ENCODE measurements at regions not wholly inside any gene's neighbourhood (a gene's known extent, or its start where the extent isn't known, plus 50 kb on each side); places are given as distances from the start of the nearest gene placed in this dataset.

DNA sequence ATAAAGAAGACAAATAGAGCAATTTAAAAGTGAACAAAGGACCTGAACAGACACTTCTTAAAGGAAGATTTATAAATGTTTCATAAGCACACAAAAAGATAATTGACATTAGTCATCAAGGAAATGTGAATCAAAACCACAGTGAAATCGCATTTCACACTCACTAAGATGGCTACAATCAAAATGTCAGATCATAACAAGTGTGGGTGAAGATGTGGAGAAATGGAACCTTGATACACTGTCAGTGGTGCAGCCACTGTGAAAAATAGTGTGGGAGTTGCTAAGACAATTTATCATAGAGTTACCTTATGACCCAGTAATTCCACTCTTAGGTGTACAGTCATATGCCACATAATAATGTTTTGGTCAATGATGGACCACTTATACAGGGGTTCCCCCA lies 54.5 kb upstream of the HTR4 start:
- Mint-ChIP-seq H3K27ac (no peak overlapping the region), H3K36me3 (no peaks in the 10 kb centered on the region), H3K4me1 (no peaks in the 10 kb centered on the region), H3K9me3 (no peaks in the 10 kb centered on the region), H3K4me3 (no peak overlapping the region), H3K27me3 (peaks cover 15 to 27% of the 10 kb centered on the region in 2 donors)
- DNase-seq: no peak
- ATAC-seq (replicated peaks): peak; percentile 34 to 61

DNA sequence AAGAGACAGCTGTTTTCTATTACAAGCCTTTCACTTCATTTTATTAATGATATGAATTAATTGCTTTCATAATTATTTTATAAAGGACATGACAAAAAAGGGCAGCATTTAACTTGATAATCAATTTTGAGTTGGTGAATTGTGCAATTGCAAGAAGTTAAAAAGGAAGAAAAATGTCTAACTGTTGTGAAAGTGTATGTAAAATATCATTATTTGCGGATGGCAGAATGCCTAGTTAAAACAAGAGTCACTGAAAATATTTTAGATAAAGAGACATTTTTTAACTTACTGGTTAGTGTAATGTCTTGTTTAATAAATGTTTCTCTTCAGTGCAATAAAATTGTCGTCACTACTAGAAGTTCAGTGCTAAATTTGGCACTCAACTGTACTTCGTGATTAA lies 57.6 kb upstream of the HTR4 start:
- no peak overlapping the region for H3K27ac Mint-ChIP-seq
- no peaks in the 10 kb centered on the region for H3K36me3 Mint-ChIP-seq
- no peak overlapping the region for H3K4me3 Mint-ChIP-seq
- H3K9me3 Mint-ChIP-seq: peaks cover 0 to 6% of the 10 kb centered on the region in 2 donors
- peaks cover 13 to 24% of the 10 kb centered on the region in 2 donors for H3K27me3 Mint-ChIP-seq
- DNase-seq: no peak
- H3K4me1 Mint-ChIP-seq: no peaks in the 10 kb centered on the region
- ATAC-seq (replicated peaks): no peak

DNA sequence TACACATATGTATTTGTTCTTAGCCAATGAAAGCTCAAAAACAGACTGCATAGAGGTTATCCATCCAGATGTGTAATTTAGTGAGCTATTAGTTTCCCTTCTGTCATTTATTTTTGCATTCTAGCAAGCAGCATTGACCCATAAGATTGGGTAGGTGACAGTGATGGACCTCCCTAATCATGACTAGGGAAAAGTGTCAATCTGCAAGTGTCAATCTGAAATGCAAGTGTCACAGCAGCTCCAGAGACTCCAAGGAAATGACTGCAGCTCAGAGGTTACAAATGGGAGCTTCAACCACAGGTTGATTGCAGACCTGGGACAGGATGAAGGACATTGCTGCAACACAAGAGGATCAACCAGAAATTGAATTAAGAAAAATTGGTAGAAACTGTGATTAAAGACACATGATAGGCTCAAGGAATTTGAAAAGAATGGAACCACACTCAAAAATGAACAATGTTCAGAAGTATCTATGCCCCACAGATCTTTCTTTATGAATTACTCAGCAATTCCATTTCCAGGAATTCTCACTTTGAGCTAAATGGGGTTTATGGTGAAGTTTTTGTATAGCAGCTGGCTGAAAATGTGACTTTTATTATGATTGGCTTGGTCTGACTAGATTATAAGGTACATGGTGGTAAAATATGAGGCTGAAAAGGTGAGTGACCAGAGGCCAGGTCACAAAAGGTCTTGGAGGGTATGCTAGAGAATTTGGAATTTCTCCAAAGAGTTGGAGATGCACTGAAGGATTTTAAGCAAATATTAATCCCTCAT lies 59.6 kb upstream of the HTR4 start:
- H3K36me3 Mint-ChIP-seq: no peaks in the 10 kb centered on the region
- peaks cover 0 to 6% of the 10 kb centered on the region in 2 donors for H3K9me3 Mint-ChIP-seq
- peaks cover 18 to 32% of the 10 kb centered on the region in 2 donors for H3K27me3 Mint-ChIP-seq
- no peak overlapping the region for H3K27ac Mint-ChIP-seq
- ATAC-seq (replicated peaks) (no peak), DNase-seq (no peak)
- H3K4me3 Mint-ChIP-seq: no peak overlapping the region
- no peaks in the 10 kb centered on the region for H3K4me1 Mint-ChIP-seq

GRCh38 chr5:148716716-148717115 lies 62.4 kb upstream of the HTR4 start:
- ATAC-seq (replicated peaks): no peak
- peaks cover 0 to 6% of the 10 kb centered on the region in 2 donors for H3K9me3 Mint-ChIP-seq
- H3K36me3 Mint-ChIP-seq: no peaks in the 10 kb centered on the region
- H3K27me3 Mint-ChIP-seq: peaks cover 21 to 28% of the 10 kb centered on the region in 2 donors
- DNase-seq: no peak
- no peak overlapping the region for H3K4me3 Mint-ChIP-seq
- H3K4me1 Mint-ChIP-seq: no peaks in the 10 kb centered on the region
- no peak overlapping the region for H3K27ac Mint-ChIP-seq

- H3K9me3 Mint-ChIP-seq: peaks cover 0 to 6% of the 10 kb centered on the region in 2 donors
- no peak overlapping the region for H3K27ac Mint-ChIP-seq
- no peak overlapping the region for H3K4me3 Mint-ChIP-seq
- DNase-seq: no peak
- peaks cover 19 to 25% of the 10 kb centered on the region in 2 donors for H3K27me3 Mint-ChIP-seq
- ATAC-seq (replicated peaks): no peak
- H3K4me1 Mint-ChIP-seq: no peaks in the 10 kb centered on the region
- H3K36me3 Mint-ChIP-seq: no peaks in the 10 kb centered on the region
These were observed 63.3 kb upstream of the HTR4 start for GRCh38 chr5:148717668-148718067.

GRCh38 chr5:148719605-148720004 lies 65.3 kb upstream of the HTR4 start:
- Mint-ChIP-seq H3K4me1 (no peaks in the 10 kb centered on the region), H3K27me3 (peaks cover 16 to 21% of the 10 kb centered on the region in 2 donors), H3K4me3 (no peak overlapping the region), H3K27ac (no peak overlapping the region), H3K36me3 (no peaks in the 10 kb centered on the region), H3K9me3 (peaks cover 0 to 6% of the 10 kb centered on the region in 2 donors)
- ATAC-seq (replicated peaks) (no peak), DNase-seq (no peak)

- no peak for ATAC-seq (replicated peaks)
- peaks cover 0 to 1% of the 10 kb centered on the region in 2 donors for H3K9me3 Mint-ChIP-seq
- peaks cover 10 to 14% of the 10 kb centered on the region in 2 donors for H3K27me3 Mint-ChIP-seq
- no peak for DNase-seq
- no peak overlapping the region for H3K27ac Mint-ChIP-seq
- no peaks in the 10 kb centered on the region for H3K4me1 Mint-ChIP-seq
- H3K4me3 Mint-ChIP-seq: no peak overlapping the region
- no peaks in the 10 kb centered on the region for H3K36me3 Mint-ChIP-seq
These were observed 65.9 kb upstream of the HTR4 start for GRCh38 chr5:148720257-148720656.

DNA sequence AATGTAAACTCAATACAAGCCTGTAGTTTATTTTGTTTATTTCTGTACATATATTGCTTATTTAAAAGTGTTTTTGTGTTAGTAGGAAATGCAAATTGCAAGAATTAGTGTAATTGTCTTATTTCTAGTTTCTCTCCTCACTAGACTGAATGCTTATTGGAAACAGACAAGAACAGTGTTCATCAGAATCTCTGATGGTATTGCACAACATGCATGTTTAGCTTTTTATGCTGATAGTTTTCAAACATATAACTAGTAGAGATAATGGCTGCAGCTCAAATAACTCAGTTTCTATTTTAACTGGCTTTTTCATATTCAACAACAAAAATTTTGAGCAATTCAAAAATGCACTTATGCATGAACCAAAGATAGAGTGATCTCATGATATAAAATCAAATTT lies 68.8 kb upstream of the HTR4 start:
- no peak for ATAC-seq (replicated peaks)
- DNase-seq: no peak
- H3K9me3 Mint-ChIP-seq: no peaks in the 10 kb centered on the region
- H3K4me1 Mint-ChIP-seq: no peaks in the 10 kb centered on the region
- no peak overlapping the region for H3K27ac Mint-ChIP-seq
- no peaks in the 10 kb centered on the region for H3K36me3 Mint-ChIP-seq
- H3K27me3 Mint-ChIP-seq: peaks cover 5% of the 10 kb centered on the region in 2 donors
- H3K4me3 Mint-ChIP-seq: no peak overlapping the region

DNA sequence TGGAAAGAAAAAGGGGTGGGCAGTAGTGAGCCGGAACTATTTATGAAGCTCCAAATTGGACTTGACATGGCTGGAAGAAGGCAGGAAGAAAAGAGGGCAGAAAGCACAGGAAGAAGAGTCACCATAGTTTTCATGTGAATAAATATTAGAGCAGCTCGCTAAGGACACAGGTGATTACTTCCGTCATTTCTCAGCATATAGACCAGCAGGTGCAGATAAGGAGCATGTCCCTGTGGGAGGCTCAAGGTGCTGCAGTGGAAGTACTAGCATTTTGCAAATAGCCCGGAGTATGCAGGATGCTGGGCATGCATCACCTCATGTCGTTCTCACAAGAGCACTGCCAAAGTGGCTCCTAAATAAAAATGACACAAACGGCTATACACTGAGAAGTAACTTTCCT lies 71.3 kb upstream of the HTR4 start:
- H3K9me3 Mint-ChIP-seq: no peaks in the 10 kb centered on the region

GRCh38 chr5:148729182-148729581 lies 74.9 kb upstream of the HTR4 start:
- Mint-ChIP-seq H3K4me3 (no peak overlapping the region), H3K36me3 (no peaks in the 10 kb centered on the region), H3K27me3 (peaks cover 0 to 7% of the 10 kb centered on the region in 2 donors), H3K4me1 (peaks cover 0 to 12% of the 10 kb centered on the region in 2 donors), H3K27ac (no peak overlapping the region), H3K9me3 (no peaks in the 10 kb centered on the region)
- no peak for ATAC-seq (replicated peaks)
- no peak for DNase-seq

More for the DNA sequence above, 71.3 kb upstream of the HTR4 start:
- H3K27ac Mint-ChIP-seq: no peak overlapping the region
- H3K27me3 Mint-ChIP-seq: no peaks in the 10 kb centered on the region
- H3K36me3 Mint-ChIP-seq: no peaks in the 10 kb centered on the region
- H3K4me1 Mint-ChIP-seq: no peaks in the 10 kb centered on the region
- ATAC-seq (replicated peaks) (no peak), DNase-seq (no peak)
- H3K4me3 Mint-ChIP-seq: no peak overlapping the region

DNA sequence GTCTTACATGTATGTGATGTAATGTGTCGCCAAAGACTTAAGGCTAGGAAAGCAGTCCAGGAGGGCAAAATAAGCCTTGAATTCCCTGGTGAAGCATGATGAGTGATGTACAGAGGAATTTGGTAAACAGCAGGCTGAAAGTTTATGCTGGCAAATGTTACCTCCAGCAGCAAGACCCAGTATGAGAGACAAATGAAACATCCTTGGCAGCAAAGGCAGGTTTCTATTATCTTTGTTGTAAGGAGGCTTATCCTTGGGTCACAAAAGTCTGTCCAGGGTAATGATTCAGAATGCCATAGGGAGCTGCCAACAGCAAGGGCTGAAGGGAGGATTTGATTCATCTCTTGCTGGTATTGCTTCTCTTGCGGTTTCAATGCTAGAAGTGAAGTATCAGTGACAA lies 75.9 kb upstream of the HTR4 start:
- no peak for DNase-seq
- ATAC-seq (replicated peaks): no peak
- H3K36me3 Mint-ChIP-seq: no peaks in the 10 kb centered on the region
- H3K27ac Mint-ChIP-seq: no peak overlapping the region
- H3K4me1 Mint-ChIP-seq: peaks cover 0 to 12% of the 10 kb centered on the region in 2 donors
- peaks cover 0 to 8% of the 10 kb centered on the region in 2 donors for H3K27me3 Mint-ChIP-seq
- H3K4me3 Mint-ChIP-seq: no peak overlapping the region
- H3K9me3 Mint-ChIP-seq: no peaks in the 10 kb centered on the region

DNA sequence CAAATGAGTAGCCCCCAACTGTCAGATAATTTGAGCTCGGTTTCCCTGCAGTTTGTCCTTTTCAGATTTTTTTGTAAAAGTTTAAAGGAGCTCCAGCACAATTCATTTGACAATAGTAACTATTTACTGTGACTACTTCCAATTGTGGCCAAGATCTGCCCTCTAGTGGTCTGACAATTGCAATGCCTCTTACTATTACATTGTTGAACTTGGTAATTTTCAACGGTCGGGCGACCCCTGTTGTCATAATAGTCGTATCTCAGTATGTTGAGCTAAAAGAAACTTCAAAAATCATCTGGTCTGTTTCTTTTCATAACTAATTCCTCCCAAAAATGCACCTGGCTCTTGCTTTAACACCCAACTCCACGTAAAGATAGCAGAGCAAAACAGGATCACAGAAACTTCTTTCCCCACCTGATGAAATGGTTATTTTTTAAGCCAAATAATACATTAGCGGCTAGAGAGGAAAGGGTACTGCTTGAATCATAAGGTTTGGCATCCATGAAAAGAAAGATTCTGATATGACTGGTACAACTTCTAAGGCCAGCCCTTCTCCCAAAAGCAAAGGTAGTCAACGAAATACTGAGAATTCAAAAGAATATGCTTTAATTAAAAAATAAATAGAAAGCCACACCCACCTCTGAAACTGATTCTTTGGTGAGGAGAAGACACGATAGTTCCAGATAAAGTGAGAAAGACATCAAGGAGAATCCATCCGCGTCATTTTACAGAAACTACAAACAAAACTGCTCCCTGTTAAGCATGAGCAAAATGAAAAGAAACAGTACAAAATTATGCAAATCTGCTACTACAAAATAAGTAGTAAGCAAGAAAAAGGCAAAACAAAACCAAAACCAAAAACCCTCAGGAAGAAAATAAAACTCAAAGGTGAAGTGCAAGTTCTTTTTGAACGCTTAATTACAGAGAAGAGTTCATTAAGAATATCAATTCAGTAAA lies 76.9 kb upstream of the HTR4 start:
- DNase-seq (peak; percentile 49), ATAC-seq (replicated peaks) (peak; percentile 93 to 94)
- Mint-ChIP-seq H3K4me3 (peak overlapping the region; percentile 11 to 30), H3K27me3 (peaks cover 0 to 8% of the 10 kb centered on the region in 2 donors), H3K9me3 (no peaks in the 10 kb centered on the region), H3K4me1 (peaks cover 0 to 12% of the 10 kb centered on the region in 2 donors), H3K27ac (no peak overlapping the region), H3K36me3 (no peaks in the 10 kb centered on the region)

- Mint-ChIP-seq H3K4me3 (no peak overlapping the region), H3K9me3 (no peaks in the 10 kb centered on the region), H3K27me3 (peaks cover 2 to 8% of the 10 kb centered on the region in 2 donors), H3K36me3 (no peaks in the 10 kb centered on the region), H3K27ac (no peak overlapping the region), H3K4me1 (peaks cover 0 to 12% of the 10 kb centered on the region in 2 donors)
- DNase-seq (no peak), ATAC-seq (replicated peaks) (no peak)
These were observed 78.4 kb upstream of the HTR4 start for GRCh38 chr5:148732692-148733091.

DNA sequence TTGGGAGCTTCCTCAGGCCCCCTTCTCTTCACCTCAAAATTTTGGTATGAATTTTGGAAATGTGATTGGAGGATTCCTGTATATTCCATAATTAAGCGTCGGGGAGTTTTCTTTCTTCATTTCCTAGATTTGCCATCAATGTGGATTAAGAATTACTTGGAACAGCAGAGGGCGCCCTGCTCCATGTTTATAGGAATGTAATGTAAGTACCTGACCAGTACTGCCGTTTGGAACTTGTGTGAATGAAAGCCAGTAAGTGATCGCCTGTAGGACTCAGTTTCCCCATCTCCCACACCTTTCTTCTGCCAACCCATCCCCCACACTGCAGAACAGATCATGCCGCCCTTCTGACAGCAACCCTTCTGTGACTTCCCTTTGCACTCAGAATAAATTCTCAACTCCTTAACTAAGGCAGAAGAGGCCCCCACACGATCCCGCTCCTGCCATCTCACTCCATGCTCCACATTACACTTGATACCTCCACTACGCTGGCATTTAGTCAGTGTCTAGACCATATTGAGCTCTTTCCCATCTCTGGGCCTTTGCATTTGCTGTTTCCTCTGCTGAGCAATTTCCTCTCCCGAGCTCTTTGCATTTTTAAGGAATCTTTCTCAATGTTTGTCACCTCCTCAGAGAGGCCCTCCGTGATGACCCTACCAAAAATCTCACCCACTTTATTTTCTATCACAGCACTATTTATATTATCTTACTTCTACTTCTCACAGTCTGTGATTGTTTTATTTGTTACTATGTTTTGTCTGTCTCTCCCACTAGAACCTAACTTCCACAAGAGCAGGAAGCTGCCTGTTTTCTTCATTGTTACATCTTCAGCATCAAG lies 79.5 kb upstream of the HTR4 start:
- Mint-ChIP-seq H3K27me3 (peaks cover 11 to 15% of the 10 kb centered on the region in 2 donors), H3K36me3 (no peaks in the 10 kb centered on the region), H3K4me3 (no peak overlapping the region), H3K9me3 (no peaks in the 10 kb centered on the region), H3K4me1 (peaks cover 0 to 12% of the 10 kb centered on the region in 2 donors), H3K27ac (no peak overlapping the region)
- DNase-seq (peak; percentile 49), ATAC-seq (replicated peaks) (peak; percentile 45)
